K562 (cell line): ENCODE measurements at regions not wholly inside any gene's neighbourhood (a gene's known extent, or its start where the extent isn't known, plus 50 kb on each side); places are given as distances from the start of the nearest gene placed in this dataset.

Experiments used
- ATAC-seq: fragments of 200-7000 bp; cut with Tn5 transposase; 3 replicates; pipeline ENCODE4 v1.9.1; 2020; ENCODE audit warnings: moderate library complexity
- BruUV-seq: library from RNA; stranded (reverse); fragments of 400-500 nt; replicated peaks from 2 replicates; lab custom pipeline; 2021; lab: Mats Ljungman, UMichigan
- CTCF ChIA-PET: fragments of 300-600 bp; formaldehyde crosslinking; extraction: SDS; loops from one replicate; lab custom pipeline; 2021; ENCODE audit warnings: low intra/inter-chr PET ratio; lab: Yijun Ruan, JAX
- POLR2A ChIA-PET: fragments of 300-600, 350-650 bp; sonication (Branson Sonifier 250); formaldehyde crosslinking; extraction: SDS; loops from one replicate; lab custom pipeline; 2021; ENCODE audit warnings: antibody characterized with exemption, inconsistent platforms; lab: Yijun Ruan, JAX
- DNase-seq, 4 experiments: peaks; one replicate each; pipeline versions ENCODE4 v3.0.0 to v3.0.0-alpha.2; 2011 to 2018; ENCODE audit warnings: low spot score in 3 of 4, mixed read lengths in 3 of 4; ENCODE audit errors: extremely low read depth in 1 of 4
- FAIRE-seq: peaks from 2 replicates; lab custom pipeline; 2011; peaks lifted over from hg19 to GRCh38; lab: Jason Lieb, UNC
- H2AFZ ChIP-seq: 2 replicates; pipeline ENCODE4 v1.6.0; 2011; ENCODE audit warnings: low read depth, low read length, control low read depth, inconsistent platforms
- H3K27ac ChIP-seq: fragments of 200-600 bp; 3 replicates; pipeline ENCODE4 v1.8.0; 2011; ENCODE audit warnings: low read depth, mild to moderate bottlenecking, control low read depth, inconsistent platforms, low read length, moderate library complexity, mixed read lengths; ENCODE audit errors: extremely low read depth
- H3K27me3 ChIP-seq, 2 experiments: fragments of 300-600 bp in 1 of 2; 2 replicates in 1 of 2; 3 replicates in 1 of 2; pipeline versions ENCODE4 v1.6.0 to v1.8.0; 2011; ENCODE audit warnings: inconsistent platforms in 2 of 2, low read length in 2 of 2, mild to moderate bottlenecking in 1 of 2, mixed read lengths in 1 of 2, moderate library complexity in 1 of 2; ENCODE audit not compliant: control insufficient read depth in 2 of 2, insufficient read depth in 2 of 2
- H3K36me3 ChIP-seq: fragments of 300-600 bp; 3 replicates; pipeline ENCODE4 v1.8.0; 2011; ENCODE audit warnings: mild to moderate bottlenecking, low read length, inconsistent platforms; ENCODE audit not compliant: control insufficient read depth, insufficient read depth
- H3K4me1 ChIP-seq, 2 experiments: fragments of 200-600 bp in 1 of 2; replicated peaks in 1 of 2; 2 replicates in 1 of 2; 3 replicates in 1 of 2; pipeline versions ENCODE4 v1.5.1 to v1.8.0; 2011; ENCODE audit warnings: inconsistent platforms in 2 of 2, low read length in 2 of 2, mild to moderate bottlenecking in 1 of 2, mixed read lengths in 1 of 2, moderate library complexity in 1 of 2; ENCODE audit not compliant: control insufficient read depth in 2 of 2, insufficient read depth in 2 of 2
- H3K4me2 ChIP-seq: 2 replicates; pipeline ENCODE4 v1.6.1; 2011; ENCODE audit warnings: low read length, control low read depth, inconsistent platforms, mixed read lengths; ENCODE audit not compliant: insufficient read depth
- H3K4me3 ChIP-seq: fragments of 200-600 bp; sonication (generic), shearing (Covaris generic); 2 replicates; pipeline ENCODE4 v1.5.1; 2016; ENCODE audit warnings: control low read depth, inconsistent platforms
- H3K79me2 ChIP-seq: fragments of 200-600 bp; 3 replicates; pipeline ENCODE4 v1.8.0; 2011; ENCODE audit warnings: low read length, inconsistent platforms; ENCODE audit not compliant: control insufficient read depth, insufficient read depth
- H3K9ac ChIP-seq, 2 experiments: 2 replicates each; pipeline versions ENCODE4 v1.6.0 to v1.6.1; 2011; ENCODE audit warnings: low read depth in 2 of 2, low read length in 2 of 2, control low read depth in 1 of 2, inconsistent platforms in 1 of 2, mild to moderate bottlenecking in 1 of 2, mixed read lengths in 1 of 2; ENCODE audit not compliant: insufficient read depth in 1 of 2
- H3K9me1 ChIP-seq: one replicate; pipeline ENCODE4 v1.6.0; 2011; ENCODE audit warnings: inconsistent platforms, mild to moderate bottlenecking, low read length, moderate library complexity; ENCODE audit not compliant: control insufficient read depth, insufficient read depth
- H3K9me3 ChIP-seq: replicated peaks from 2 replicates; pipeline ENCODE4 v1.5.1; 2011; ENCODE audit warnings: low read depth, low read length, inconsistent platforms; ENCODE audit not compliant: control insufficient read depth, insufficient read depth
- H4K20me1 ChIP-seq: replicated peaks from 2 replicates; pipeline ENCODE4 v1.6.1; 2011; ENCODE audit warnings: low read length, inconsistent platforms, mixed read lengths; ENCODE audit not compliant: control insufficient read depth, insufficient read depth
- BACH1 ChIP-seq: fragments of 200-800 bp; sonication (Bioruptor generic); IDR thresholded peaks from 2 replicates; pipeline ENCODE4 v1.6.1; 2016; ENCODE audit warnings: missing genetic modification characterization, missing compliant biosample characterization
- CBFA2T2 ChIP-seq: fragments of 450-650 bp; conservative IDR thresholded peaks from 2 replicates; pipeline ENCODE4 v1.6.1; 2017; ENCODE audit warnings: mild to moderate bottlenecking
- FOXA3 ChIP-seq, 2 experiments: fragments of 450-650 bp in 1 of 2; sonication (generic) in 1 of 2; formaldehyde crosslinking; IDR thresholded peaks in 1 of 2; conservative IDR thresholded peaks in 1 of 2; 2 replicates each; pipeline versions ENCODE4 v1.4.0 to v1.8.0; 2020 to 2022; ENCODE audit warnings: mild to moderate bottlenecking in 2 of 2, missing genetic modification reagents in 1 of 2
- FOXJ2 ChIP-seq: fragments of 200-800 bp; sonication (Bioruptor generic); IDR thresholded peaks from 2 replicates; pipeline ENCODE4 v1.6.1; 2016; ENCODE audit warnings: missing genetic modification characterization, missing compliant biosample characterization
- FUS ChIP-seq: fragments of 200-400 bp; formaldehyde crosslinking; optimal IDR thresholded peaks from 2 replicates; pipeline ENCODE3; 2017; ENCODE audit warnings: low read depth, low read length
- NFIC ChIP-seq: fragments of 450-650 bp; IDR thresholded peaks from 2 replicates; pipeline ENCODE4 v1.6.1; 2017; ENCODE audit warnings: mild to moderate bottlenecking, inconsistent platforms
- PRMT5 ChIP-seq: sonication (generic); formaldehyde crosslinking; IDR thresholded peaks from 2 replicates; pipeline ENCODE4 v1.5.0; 2020; ENCODE audit warnings: missing genetic modification reagents
- SLC30A9 ChIP-seq: fragments of 250-450 bp; sonication (Bioruptor Pico); IDR thresholded peaks from 2 replicates; pipeline ENCODE4 v1.8.0; 2022; ENCODE audit warnings: mild to moderate bottlenecking, moderate library complexity
- ZNF311 ChIP-seq: fragments of 250-450 bp; sonication (Bioruptor Pico); IDR thresholded peaks from 2 replicates; pipeline ENCODE4 v1.4.0; 2020; ENCODE audit warnings: mild to moderate bottlenecking, moderate library complexity
- ZNF347 ChIP-seq: fragments of 450-650 bp; formaldehyde crosslinking; IDR thresholded peaks from 2 replicates; pipeline ENCODE4 v1.4.0; 2020; ENCODE audit warnings: low read depth, mild to moderate bottlenecking, moderate library complexity
- WGBS: fragments of 100-300 bp; shearing (Covaris generic); methylation state at CpG from one replicate; pipeline ENCODE4 v1.1.6; 2016; ENCODE audit warnings: low coverage, mixed read lengths; ENCODE audit not compliant: insufficient coverage; ENCODE audit errors: missing lambda C conversion rate; 5-methylcytosine and 5-hydroxymethylcytosine counted together
- in situ Hi-C: fragments of 300-500 bp; cut with MboI; formaldehyde crosslinking; loops from 4 replicates; pipeline ENCODE4 v1.15.0; 2018; ENCODE audit warnings: inconsistent platforms, mixed read lengths
- intact Hi-C: fragments of 100-400 bp; cut with micrococcal nuclease; formaldehyde crosslinking; loops from 2 replicates; pipeline ENCODE4 v1.14.2; 2022
- TF ChIP-seq, protein P1 (sequence below): fragments of 450-650 bp; formaldehyde crosslinking; IDR thresholded peaks from 2 replicates; pipeline ENCODE4 v1.4.0; 2020; ENCODE audit warnings: mild to moderate bottlenecking, moderate library complexity
- TF ChIP-seq, protein P2 (sequence below): fragments of 250-450 bp; sonication (Bioruptor Pico); IDR thresholded peaks from 2 replicates; pipeline ENCODE4 v1.6.1; 2021; ENCODE audit warnings: mild to moderate bottlenecking
- TF ChIP-seq, protein P3 (sequence below): fragments of 250-450 bp; sonication (Bioruptor Pico); IDR thresholded peaks from 2 replicates; pipeline ENCODE4 v1.9.0; 2021; ENCODE audit warnings: mild to moderate bottlenecking

DNA sequence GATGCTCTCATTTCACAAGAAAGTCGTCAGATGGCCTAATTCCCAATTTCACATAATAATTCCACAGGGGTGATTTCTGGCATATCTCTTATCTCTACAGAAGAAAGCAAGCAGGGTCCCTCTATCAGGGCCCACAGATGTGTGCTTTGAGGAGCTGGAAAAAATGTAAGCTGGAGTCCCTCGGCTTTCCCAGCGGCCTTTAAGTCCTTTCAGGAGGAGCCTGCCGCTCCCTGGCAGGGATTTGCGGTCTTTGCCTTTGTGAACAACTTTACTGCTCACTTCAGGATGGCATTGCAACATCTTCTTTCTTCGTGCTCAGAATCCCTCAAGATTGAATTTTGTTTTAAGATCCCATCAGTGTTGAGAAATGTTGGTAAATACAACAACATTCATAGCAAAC, 83.0 kb downstream of the FZD10 start:
- WGBS = 1% methylated on average over 6 of the region's 6 CpGs
- no peak overlapping the region for H3K27ac ChIP-seq
- no peaks in the 10 kb centered on the region for H3K79me2 ChIP-seq
- no TSS peak for BruUV-seq
- no peak overlapping the region for H3K4me2 ChIP-seq
- H3K9me1 ChIP-seq = no peaks in the 10 kb centered on the region
- H3K4me1 ChIP-seq = no peaks in the 10 kb centered on the region
- H4K20me1 ChIP-seq = no peaks in the 10 kb centered on the region
- POLR2A ChIA-PET = interaction anchor here (0.6 kb wide), 1 partner anchor 33 kb away, joined by 3 read pairs; no protein-coding TSS in a partner anchor
- intact Hi-C loops = no loop called here
- H3K36me3 ChIP-seq = no peaks in the 10 kb centered on the region
- TF ChIP-seq, protein P1, sequence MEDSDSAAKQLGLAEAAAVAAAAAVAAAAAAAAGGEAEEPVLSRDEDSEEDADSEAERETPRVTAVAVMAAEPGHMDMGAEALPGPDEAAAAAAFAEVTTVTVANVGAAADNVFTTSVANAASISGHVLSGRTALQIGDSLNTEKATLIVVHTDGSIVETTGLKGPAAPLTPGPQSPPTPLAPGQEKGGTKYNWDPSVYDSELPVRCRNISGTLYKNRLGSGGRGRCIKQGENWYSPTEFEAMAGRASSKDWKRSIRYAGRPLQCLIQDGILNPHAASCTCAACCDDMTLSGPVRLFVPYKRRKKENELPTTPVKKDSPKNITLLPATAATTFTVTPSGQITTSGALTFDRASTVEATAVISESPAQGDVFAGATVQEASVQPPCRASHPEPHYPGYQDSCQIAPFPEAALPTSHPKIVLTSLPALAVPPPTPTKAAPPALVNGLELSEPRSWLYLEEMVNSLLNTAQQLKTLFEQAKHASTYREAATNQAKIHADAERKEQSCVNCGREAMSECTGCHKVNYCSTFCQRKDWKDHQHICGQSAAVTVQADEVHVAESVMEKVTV = no peak
- TF ChIP-seq FOXJ2 (tag) = no peak
- TF ChIP-seq, protein P2, sequence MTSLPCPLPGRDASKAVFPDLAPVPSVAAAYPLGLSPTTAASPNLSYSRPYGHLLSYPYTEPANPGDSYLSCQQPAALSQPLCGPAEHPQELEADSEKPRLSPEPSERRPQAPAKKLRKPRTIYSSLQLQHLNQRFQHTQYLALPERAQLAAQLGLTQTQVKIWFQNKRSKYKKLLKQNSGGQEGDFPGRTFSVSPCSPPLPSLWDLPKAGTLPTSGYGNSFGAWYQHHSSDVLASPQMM = no peak
- TF ChIP-seq FOXA3 (CRISPR knock-in tag; conservative IDR thresholded peaks at IDR 0.05 in 1 of 2, IDR thresholded peaks at IDR 0.05 in 1 of 2) = no peak
- TF ChIP-seq PRMT5 (CRISPR knock-in tag) = no peak
- TF ChIP-seq, protein P3, sequence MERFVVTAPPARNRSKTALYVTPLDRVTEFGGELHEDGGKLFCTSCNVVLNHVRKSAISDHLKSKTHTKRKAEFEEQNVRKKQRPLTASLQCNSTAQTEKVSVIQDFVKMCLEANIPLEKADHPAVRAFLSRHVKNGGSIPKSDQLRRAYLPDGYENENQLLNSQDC = no peak
- TF ChIP-seq ZNF347 = no peak
- no peak for TF ChIP-seq ZNF311 (CRISPR knock-in tag)
- no peak for TF ChIP-seq BACH1 (tag)
- no peak for TF ChIP-seq NFIC
- no peak for TF ChIP-seq FUS
- TF ChIP-seq CBFA2T2 = no peak
- TF ChIP-seq SLC30A9 (CRISPR knock-in tag) = no peak
- H3K4me3 ChIP-seq = no peak overlapping the region
- ATAC-seq = no peak
- in situ Hi-C loops = no loop called here
- H3K9me3 ChIP-seq = no peaks in the 10 kb centered on the region; the same call in 1 of the 2 replicates
- H3K27me3 ChIP-seq = no peaks in the 10 kb centered on the region
- no peak for DNase-seq
- H2AFZ ChIP-seq = no peak overlapping the region
- no peak for FAIRE-seq
- no peak overlapping the region for H3K9ac ChIP-seq
- CTCF ChIA-PET = no interaction called here
